DND-41 (cell line): ENCODE measurements at regions not wholly inside any gene's neighbourhood (a gene's known extent, or its start where the extent isn't known, plus 50 kb on each side); places are given as distances from the start of the nearest gene placed in this dataset.

Source experiments
- CTCF ChIP-seq: IDR thresholded peaks from 2 replicates; pipeline ENCODE4 v1.5.1; 2012; ENCODE audit warnings: borderline replicate concordance, low read length, moderate library complexity, mild to moderate bottlenecking; ENCODE audit not compliant: poor library complexity, severe bottlenecking; ENCODE audit errors: extremely low read depth
- EZH2 ChIP-seq: IDR thresholded peaks from 3 replicates; pipeline ENCODE4 v1.6.1; 2012; ENCODE audit warnings: borderline replicate concordance, low read depth, mild to moderate bottlenecking, moderate library complexity, low read length, inconsistent platforms; ENCODE audit not compliant: severe bottlenecking

- TF ChIP-seq CTCF (no peak), EZH2 (no peak)
Measured at GRCh38 chr6:129966125-129966524, 52.3 kb upstream of the L3MBTL3 start.
